ENCODE measurements at regions not wholly inside any gene's neighbourhood (a gene's known extent, or its start where the extent isn't known, plus 50 kb on each side); places are given as distances from the start of the nearest gene placed in this dataset.

DNA sequence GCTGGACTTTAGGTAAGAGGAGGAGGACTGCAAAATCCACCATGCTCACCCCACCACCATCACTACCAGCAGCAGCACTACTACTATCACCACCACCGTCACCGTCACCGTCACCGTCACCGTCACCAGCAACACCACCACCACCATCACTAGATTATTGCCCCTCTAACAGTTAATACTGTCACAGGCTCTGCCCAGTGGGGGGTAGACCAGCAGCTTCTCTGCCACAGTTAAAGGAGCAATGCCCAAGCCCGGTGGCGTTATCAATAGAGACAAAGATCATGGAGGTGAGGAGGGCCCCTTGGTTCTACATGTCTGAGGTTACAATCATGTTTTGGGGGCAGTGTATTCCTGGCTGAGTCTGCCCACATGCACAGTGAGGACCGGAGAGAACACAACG, 184.4 kb upstream of the DYNLRB2 start:
- DNase-seq (ENCODE audit: low read depth in 2 of 2), result no peak

DNA sequence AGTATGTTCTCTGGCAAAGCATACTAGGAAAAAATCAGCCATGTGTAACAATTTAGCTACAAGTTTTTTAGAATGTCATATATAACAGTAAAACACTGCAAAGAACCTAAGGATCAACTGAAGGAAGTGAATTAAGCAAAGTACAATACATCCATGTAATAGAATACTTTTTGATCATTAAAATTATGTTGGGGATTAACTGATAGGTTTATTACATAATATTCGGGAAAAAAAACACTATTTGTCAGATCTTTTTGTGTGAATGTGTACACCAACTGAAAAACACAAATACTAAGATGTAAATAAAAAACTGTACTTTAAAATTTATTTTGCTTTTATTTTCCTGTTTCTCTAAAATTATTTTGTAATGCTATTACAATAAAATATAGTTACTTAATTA, 185.5 kb upstream of the DYNLRB2 start:
- DNase-seq (ENCODE audit: low read depth in 2 of 2), result no peak

- no peak for DNase-seq (ENCODE audit: low read depth in 2 of 2)
These were observed 190.7 kb upstream of the DYNLRB2 start for GRCh38 chr16:80350061-80350460.

GRCh38 chr16:80347900-80348299, 192.9 kb upstream of the DYNLRB2 start:
- DNase-seq (ENCODE audit: low read depth in 2 of 2), result no peak

- DNase-seq (ENCODE audit: low read depth in 2 of 2), result no peak
These were observed 193.8 kb upstream of the DYNLRB2 start for GRCh38 chr16:80347002-80347401.

DNA sequence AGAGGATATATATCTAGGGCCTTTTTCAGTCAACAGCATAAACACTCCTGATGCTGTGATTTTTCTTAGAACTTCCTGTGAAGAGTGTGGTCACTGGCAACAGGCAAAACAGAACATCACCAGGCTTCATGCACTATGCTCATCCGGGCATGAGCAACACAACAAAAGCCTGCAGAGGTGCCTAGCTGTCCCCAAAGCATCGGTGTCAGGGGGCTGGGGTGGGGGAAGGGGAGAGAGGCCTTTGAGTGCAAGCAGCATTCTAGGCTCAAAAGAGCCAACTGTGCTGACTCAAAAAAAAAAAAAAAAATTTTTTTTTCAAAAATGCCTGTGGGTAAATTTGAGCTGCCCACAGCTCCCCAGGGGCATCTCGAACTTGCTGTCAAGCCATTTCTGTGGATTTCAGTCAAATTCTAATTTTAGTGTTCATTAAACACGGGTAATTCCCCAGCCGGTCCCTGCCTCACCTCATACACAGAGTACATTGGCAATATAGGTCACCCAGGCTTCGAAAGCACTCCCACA, 194.6 kb upstream of the DYNLRB2 start:
- DNase-seq (ENCODE audit: low read depth in 2 of 2), result no peak

- DNase-seq (ENCODE audit: low read depth in 2 of 2), result no peak
These were observed 195.1 kb upstream of the DYNLRB2 start for GRCh38 chr16:80345701-80346100.

GRCh38 chr16:80344570-80344969, 196.2 kb upstream of the DYNLRB2 start:
- DNase-seq (ENCODE audit: low read depth in 2 of 2), result no peak

DNA sequence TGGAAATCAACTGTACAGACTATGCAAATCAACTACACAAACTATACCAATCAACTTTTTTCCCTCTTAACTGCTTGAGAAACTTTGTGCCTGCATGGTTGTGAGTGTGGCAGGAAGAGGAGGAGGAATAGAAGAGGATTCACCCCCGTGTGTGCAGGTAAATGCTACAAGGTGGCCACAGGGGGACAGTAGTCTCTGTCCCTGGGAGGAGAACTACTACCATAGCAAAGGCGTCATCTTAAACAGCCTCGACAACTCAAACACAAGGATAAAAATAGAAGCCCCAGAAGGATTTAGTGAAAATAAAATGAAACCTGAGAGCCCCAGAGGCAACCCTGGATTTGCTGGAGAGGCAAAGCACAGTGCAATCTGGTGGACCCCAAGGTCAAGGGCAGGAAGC, 199.5 kb upstream of the DYNLRB2 start:
- no peak for DNase-seq (ENCODE audit: low read depth in 2 of 2)

DNA sequence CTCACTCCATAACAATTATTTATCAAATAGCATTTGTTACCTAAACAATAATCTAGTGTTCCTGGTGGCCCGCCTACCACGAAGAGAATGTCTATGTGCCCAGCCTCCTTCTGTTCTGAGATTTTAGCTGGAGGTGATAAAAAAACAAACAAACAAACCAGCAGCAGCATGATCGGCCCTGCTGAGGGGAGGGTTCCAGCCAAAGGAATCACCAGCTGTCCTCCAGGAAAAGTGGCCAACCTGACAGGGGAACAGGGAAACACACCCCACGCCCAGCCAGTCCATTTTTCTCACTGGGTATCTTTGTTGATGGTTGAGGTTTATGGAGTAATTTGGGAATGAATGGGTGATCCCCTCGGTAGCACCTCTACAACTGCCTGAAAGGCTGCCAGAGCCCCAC, 203.0 kb upstream of the DYNLRB2 start:
- no peak for DNase-seq (ENCODE audit: low read depth in 2 of 2)

DNA sequence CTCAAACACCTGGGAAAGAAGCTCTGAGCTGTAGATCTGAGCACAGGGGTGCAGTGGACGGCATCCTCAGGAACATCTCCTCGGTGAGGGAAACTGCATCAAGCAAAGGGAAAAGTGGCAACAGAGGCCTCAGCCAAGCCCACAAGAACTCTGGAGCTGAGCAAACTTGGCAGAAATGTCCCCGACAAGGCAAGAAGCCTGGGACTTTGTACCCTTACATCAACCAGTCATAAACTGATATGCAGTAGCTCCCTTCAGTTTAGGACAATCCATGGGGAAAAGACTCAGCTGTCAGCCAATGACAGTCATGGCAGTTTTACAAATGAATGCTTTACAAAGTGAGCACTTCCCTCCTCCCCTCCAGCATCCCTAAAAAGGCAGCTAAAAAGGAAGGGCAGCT, 210.0 kb upstream of the DYNLRB2 start:
- DNase-seq (ENCODE audit: low read depth in 2 of 2), result no peak

DNA sequence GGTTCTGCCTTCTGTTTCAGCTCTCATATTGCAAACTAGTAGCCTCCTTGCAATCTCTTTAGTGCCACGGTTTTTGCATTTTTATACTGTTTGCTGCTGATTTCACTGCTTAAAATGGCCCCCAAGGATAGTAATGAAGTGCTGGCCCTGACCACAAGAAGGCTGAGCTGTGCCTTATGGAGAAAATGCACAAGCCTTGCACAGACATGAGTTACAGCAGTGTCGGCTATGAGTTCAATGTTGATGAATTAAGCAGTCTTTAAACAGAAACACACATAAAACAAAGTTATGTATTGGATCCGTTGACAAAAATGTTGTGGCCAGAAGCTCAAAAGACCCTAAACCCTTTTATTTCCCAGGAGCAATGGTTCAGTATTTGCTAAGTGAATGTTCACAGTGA, 210.6 kb upstream of the DYNLRB2 start:
- DNase-seq (ENCODE audit: low read depth in 2 of 2), result no peak

DNA sequence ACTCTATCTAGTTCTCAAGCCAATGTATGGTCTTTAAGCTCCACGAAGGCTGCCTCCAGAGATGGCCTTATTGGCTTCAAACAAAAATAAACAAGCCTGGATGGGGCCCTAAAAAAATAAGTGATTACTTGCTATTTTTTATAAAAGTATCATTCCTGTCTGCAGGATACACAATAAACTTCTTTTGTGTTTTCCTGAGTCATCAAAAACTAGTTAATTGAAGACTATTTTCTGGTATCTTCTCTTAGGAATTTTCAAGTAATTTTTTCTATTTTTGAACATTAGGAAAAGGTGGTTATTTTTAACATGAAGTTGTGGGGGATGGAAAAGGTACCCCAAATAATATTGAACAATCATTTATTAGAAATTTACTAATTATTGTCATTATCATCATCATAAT, 213.1 kb upstream of the DYNLRB2 start:
- no peak for DNase-seq (ENCODE audit: low read depth in 2 of 2)

GRCh38 chr16:80324371-80324770, 216.4 kb upstream of the DYNLRB2 start:
- DNase-seq (ENCODE audit: low read depth in 2 of 2), result no peak

DNA sequence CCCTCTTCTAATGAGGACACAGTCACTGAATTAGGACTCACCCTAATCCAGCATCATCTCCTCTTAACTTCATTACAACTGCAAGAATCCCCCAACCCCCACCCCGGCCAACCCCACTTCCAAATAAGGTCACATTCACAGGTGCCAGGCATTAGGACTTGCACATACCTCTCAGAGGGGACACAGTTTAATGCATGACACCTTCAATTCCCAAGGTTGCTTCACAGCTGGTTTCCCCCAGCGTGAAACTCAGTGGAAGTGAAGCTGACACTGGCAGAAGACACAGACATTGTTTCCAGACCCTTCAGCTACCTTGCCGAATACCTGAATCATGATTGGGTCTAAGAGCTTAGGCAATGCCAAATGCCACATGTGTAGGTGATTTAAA, 217.0 kb upstream of the DYNLRB2 start:
- no peak for DNase-seq (ENCODE audit: low read depth in 2 of 2)

DNA sequence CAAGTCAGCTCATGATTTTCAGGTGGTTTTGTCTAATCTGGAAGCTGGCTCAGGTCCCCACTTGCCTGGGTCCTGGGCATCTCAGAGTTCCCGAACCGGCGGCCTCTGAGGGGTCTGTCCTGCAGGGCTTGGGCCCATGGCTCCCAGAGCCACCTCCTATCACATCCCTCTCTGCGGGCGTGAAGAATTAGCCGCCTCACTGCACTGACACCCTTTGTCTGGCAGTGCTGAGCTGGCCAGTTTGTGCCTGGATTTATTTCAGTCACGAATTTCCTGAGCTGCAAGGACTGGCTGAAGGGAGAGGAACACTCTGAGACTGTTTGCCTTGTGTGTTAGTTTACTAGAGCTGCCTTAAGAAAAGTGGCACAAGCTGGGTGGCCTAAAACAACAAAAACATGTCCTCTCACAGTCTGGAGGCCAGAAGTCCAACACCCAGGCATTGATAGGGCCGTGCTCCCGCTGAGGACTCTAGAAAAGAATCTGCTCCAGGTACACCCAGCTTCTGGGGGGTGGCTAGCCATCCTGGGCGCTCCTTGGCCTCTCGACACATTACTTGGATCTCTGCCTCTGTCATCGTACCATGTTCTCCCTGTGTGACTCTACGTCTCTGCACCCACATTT, 217.5 kb upstream of the DYNLRB2 start:
- no peak for DNase-seq (ENCODE audit: low read depth in 2 of 2)

DNA sequence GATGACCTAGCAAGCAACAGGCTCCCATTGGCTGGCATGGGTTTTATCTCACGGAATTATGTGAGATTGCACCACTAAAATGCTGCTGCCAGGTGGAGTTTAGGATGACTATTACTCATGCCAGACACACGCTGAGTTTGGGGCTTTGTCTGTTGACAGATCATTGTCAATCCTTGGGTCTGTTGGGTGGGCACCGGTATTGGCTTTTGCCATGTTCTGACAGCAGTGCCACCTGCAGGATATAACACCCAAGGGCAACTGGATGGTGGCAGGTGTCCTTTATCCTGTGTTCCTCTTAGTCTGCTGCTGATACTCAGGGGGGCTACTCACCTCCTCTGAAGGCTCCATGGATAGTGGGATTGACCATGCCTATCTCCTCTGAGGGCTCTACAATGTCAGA, 221.6 kb upstream of the DYNLRB2 start:
- no peak for DNase-seq (ENCODE audit: low read depth in 2 of 2)

GRCh38 chr16:80318107-80318506, 222.7 kb upstream of the DYNLRB2 start:
- DNase-seq (ENCODE audit: low read depth in 2 of 2), result no peak

GRCh38 chr16:80317599-80318037, 223.2 kb upstream of the DYNLRB2 start:
- DNase-seq (ENCODE audit: low read depth in 2 of 2), result no peak

- no peak for DNase-seq (ENCODE audit: low read depth in 2 of 2)
These were observed 223.7 kb upstream of the DYNLRB2 start for GRCh38 chr16:80317116-80317515.

GRCh38 chr16:80314042-80314441, 226.8 kb upstream of the DYNLRB2 start:
- DNase-seq (ENCODE audit: low read depth in 2 of 2), result no peak

DNA sequence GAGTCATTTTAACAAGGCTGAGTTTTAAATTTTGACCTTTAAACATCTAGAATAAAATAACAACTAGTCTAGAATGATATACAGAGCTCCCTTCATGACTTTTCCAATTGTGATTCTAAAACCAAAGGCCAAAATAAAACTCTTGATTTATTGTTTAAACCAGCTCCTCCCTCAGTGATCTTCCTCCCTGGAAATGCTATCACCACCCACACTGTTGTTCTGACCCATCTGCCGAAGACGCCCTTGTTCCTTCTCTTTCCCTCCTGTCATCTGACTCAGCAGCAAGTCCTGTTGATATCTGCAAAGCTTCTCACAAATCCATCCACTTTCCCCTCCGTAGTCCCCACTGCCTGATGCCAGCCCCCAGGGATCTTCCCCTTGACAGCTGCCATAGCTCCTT, 231.6 kb upstream of the DYNLRB2 start:
- no peak for DNase-seq (ENCODE audit: low read depth in 2 of 2)

- no peak for DNase-seq (ENCODE audit: low read depth in 2 of 2)
These were observed 235.4 kb upstream of the DYNLRB2 start for GRCh38 chr16:80305410-80305809.

- DNase-seq (ENCODE audit: low read depth in 2 of 2), result no peak
These were observed 237.1 kb upstream of the DYNLRB2 start for GRCh38 chr16:80303691-80304090.

Measured in activated CD8-positive, alpha-beta memory T cell treated with anti-CD3 and anti-CD28 coated beads for 4 hours (primary cell).